Heart right ventricle (tissue), 16 donors: ENCODE measurements at regions not wholly inside any gene's neighbourhood (a gene's known extent, or its start where the extent isn't known, plus 50 kb on each side); places are given as distances from the start of the nearest gene placed in this dataset.

ENCODE experiments used
- ATAC-seq, 8 donors: fragments of 200-7000 bp; cut with Tn5 transposase; one replicate each; pipeline ENCODE4 v1.9.1; 2020; ENCODE audit warnings: mild to moderate bottlenecking in 8 of 8, moderate library complexity in 8 of 8, moderate number of reproducible peaks in 1 of 8
- DNase-seq, 2 donors: peaks; one replicate each; pipeline ENCODE4 v3.0.0-alpha.2; 2020
- H3K27ac ChIP-seq, 10 donors: fragments of 200-600 bp; sonication (generic) in 2 of 10; one replicate each; pipeline versions ENCODE4 v1.5.0 to v1.8.0; 2020 to 2022; ENCODE audit warnings: mild to moderate bottlenecking in 3 of 10
- H3K27me3 ChIP-seq, 7 donors: fragments of 200-600 bp; one replicate each; pipeline ENCODE4 v1.8.0; 2021 to 2022; ENCODE audit warnings: mild to moderate bottlenecking in 2 of 7
- H3K36me3 ChIP-seq, 9 donors: fragments of 200-600 bp; sonication (generic) in 1 of 9; one replicate each; pipeline versions ENCODE4 v1.5.0 to v1.8.0; 2020 to 2022; ENCODE audit warnings: mild to moderate bottlenecking in 2 of 9
- H3K4me1 ChIP-seq, 9 donors: fragments of 200-600 bp; sonication (generic) in 1 of 9; one replicate each; pipeline versions ENCODE4 v1.5.0 to v1.8.0; 2020 to 2022; ENCODE audit warnings: mild to moderate bottlenecking in 4 of 9
- H3K4me3 ChIP-seq, 10 donors: fragments of 200-600 bp; sonication (generic) in 2 of 10; one replicate each; pipeline versions ENCODE4 v1.5.0 to v1.8.0; 2020 to 2022; ENCODE audit warnings: mild to moderate bottlenecking in 7 of 10, moderate library complexity in 2 of 10
- H3K9me3 ChIP-seq, 11 donors: fragments of 200-600 bp in 10 of 11; sonication (generic) in 2 of 11; one replicate each; pipeline versions ENCODE4 v1.5.0 to v1.8.0; 2013 to 2022; ENCODE audit warnings: mild to moderate bottlenecking in 2 of 11, control low read depth in 1 of 11, moderate library complexity in 1 of 11
- WGBS, 2 donors: extraction: QIAGEN DNeasy Blood & Tissue Kit; methylation state at CpG; one replicate each; pipeline ENCODE4 v1.1.7; 2013; ENCODE audit warnings: inconsistent platforms in 1 of 2; 5-methylcytosine and 5-hydroxymethylcytosine counted together
- intact Hi-C, 10 donors: fragments of 100-400 bp; cut with DNase I; formaldehyde crosslinking; loops; one replicate each; pipeline versions ENCODE4 v1.11.1 to v1.14.2; 2022
- TF ChIP-seq, protein P1 (sequence below), 9 donors: fragments of 200-600 bp; sonication (generic) in 2 of 9; IDR thresholded peaks; one replicate each; pipeline versions ENCODE4 v1.5.0 to v1.8.0; 2021 to 2022; ENCODE audit warnings: antibody characterized with exemption in 9 of 9, mild to moderate bottlenecking in 5 of 9, moderate library complexity in 1 of 9
- donor health status: Arrhythmogenic right ventricular cardiomyopathy.
- donor health status: ischemic (EF 13 %, LVEDD 7.1; RV severe dilation, severe dysfunction).
- donor health status: healthy with polysubstance abuse.
- donor health status: DM: no; HTN: yes; CAD: no.
- donor health status: DM: no; HTN: no; CAD: no.
- donor health status: ischemic (EF 25% LVEDD 6.9; RV normal size, moderate dysfunction).
- donor health status: ischemic (EF 25% LVEDD 5.7; RV mildly dilated, moderate dysfunction).
- donor health status: healthy.
- donor health status: DM: yes; HTN: yes; CAD: no.
- donor health status: Ischemic cardiomyopathy.
- donor health status: ischemic (EF 35%, LVEDD 5.7; RV mildly dilated, moderate dysfunction).
- donor health status: nonischemic (EF 11% LVEDD 7.7; RV severe dilation, severe dysfunction).
- donor health status: DM: yes; HTN: yes; CAD: no.
- donor health status: PGD.
- donor health status: ischemic (EF 29% LVEDD 5.4; RV normal size, mild dysfunction).
- donor health status: nonischemic (EF 23%, LVEDD 6.1; RV moderate dilation, normal function).

DNA sequence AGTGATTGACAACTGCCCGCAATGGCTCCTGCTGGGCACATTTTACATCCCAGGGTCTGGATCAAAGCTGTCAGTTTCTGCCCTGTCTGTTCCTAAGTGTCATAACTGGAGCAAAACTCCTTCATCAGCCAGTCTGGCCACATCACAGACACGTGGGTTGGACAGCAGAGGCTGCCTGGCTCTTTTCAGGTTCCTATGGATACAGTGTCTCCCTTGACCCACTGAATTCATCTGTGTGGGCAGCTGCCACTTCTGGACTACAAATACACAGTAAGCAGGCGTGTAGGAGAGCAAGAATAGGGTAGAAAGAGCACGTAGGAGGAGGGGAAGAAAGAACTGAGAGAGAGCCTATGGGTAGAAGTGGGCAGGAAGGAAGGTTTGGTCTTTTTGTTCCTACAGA is 238.0 kb downstream of the ENC1 start:
- Histone ChIP-seq H3K27ac (no peak overlapping the region), H3K4me1 (peaks cover 0 to 9% (median 0%) of the 10 kb centered on the region in 9 donors), H3K9me3 (peaks cover 0 to 12% (median 0%) of the 10 kb centered on the region in 11 donors), H3K27me3 (no peaks in the 10 kb centered on the region), H3K4me3 (no peak overlapping the region), H3K36me3 (no peaks in the 10 kb centered on the region)
- ATAC-seq (no peak), DNase-seq (no peak)
- intact Hi-C loops, result no loop called here
- 71 to 76% methylated on average over 4 of the region's 4 CpGs for WGBS, 2 donors
- TF ChIP-seq, protein P1, sequence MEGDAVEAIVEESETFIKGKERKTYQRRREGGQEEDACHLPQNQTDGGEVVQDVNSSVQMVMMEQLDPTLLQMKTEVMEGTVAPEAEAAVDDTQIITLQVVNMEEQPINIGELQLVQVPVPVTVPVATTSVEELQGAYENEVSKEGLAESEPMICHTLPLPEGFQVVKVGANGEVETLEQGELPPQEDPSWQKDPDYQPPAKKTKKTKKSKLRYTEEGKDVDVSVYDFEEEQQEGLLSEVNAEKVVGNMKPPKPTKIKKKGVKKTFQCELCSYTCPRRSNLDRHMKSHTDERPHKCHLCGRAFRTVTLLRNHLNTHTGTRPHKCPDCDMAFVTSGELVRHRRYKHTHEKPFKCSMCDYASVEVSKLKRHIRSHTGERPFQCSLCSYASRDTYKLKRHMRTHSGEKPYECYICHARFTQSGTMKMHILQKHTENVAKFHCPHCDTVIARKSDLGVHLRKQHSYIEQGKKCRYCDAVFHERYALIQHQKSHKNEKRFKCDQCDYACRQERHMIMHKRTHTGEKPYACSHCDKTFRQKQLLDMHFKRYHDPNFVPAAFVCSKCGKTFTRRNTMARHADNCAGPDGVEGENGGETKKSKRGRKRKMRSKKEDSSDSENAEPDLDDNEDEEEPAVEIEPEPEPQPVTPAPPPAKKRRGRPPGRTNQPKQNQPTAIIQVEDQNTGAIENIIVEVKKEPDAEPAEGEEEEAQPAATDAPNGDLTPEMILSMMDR (IDR thresholded peaks at IDR 0.05), result no peak

DNA sequence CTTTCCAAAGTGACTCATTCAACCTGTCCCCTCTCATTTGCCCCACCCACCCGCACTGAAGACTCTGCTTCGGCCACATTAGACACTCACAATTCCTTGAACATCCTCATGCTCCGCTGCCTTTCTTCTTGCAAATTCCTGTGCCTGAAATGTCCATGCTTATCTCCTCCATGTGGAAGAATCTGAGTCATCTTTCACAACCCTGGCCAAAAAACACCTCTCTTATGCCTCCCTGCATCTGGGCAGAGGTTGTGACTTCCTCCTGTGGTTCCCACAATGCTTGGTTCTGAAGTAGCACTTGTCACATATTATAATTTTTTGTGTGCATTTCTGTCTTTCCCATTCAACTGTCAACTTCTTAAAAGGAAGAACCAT is 238.6 kb downstream of the ENC1 start:
- intact Hi-C loops, result no loop called here
- ATAC-seq, result no peak
- H3K9me3 ChIP-seq, result peaks cover 0 to 12% (median 0%) of the 10 kb centered on the region in 11 donors
- H3K4me3 ChIP-seq, result no peak overlapping the region
- H3K4me1 ChIP-seq, result peaks cover 0 to 9% (median 0%) of the 10 kb centered on the region in 9 donors
- no peaks in the 10 kb centered on the region for H3K27me3 ChIP-seq
- H3K36me3 ChIP-seq, result no peaks in the 10 kb centered on the region
- 94 to 96% methylated on average over 3 of the region's 3 CpGs for WGBS, 2 donors
- H3K27ac ChIP-seq, result no peak overlapping the region
- no peak for DNase-seq
- TF ChIP-seq, protein P1 (IDR thresholded peaks at IDR 0.05), result no peak

DNA sequence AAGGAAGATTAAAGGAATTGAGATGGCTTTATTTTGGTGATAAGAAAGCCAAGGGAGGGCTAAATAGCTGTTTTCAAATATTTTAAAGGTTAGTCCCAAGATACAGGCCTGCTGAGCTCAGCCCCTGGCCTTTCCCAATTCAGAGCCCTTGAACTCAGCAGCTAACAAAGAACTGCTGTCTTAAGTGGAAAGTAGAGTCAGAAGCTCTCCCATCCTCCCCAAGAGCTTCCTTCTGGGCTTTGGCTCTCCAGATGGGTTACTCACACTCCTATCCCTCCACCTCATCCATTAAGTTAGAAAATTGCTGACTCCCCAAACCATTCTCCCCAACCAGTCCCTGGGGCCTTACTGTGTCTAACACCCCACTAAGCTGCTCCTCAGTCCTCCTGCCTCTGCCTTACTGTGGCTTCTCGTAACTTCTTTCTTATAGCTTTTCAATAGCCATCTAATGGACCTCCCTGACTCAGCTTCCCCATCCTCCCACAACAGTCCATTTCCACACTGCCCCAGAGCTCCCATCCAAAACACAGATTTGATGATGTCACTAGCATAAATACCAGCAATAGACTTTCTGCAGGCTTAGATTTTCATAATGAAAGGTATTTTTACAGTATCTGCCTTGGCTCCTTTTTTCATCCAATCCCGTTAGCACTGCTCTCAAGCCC is 239.1 kb downstream of the ENC1 start:
- DNase-seq, result no peak
- H3K9me3 ChIP-seq, result peaks cover 0 to 12% (median 0%) of the 10 kb centered on the region in 11 donors
- H3K4me1 ChIP-seq, result peaks cover 0 to 9% (median 0%) of the 10 kb centered on the region in 9 donors
- TF ChIP-seq, protein P1 (IDR thresholded peaks at IDR 0.05), result no peak
- intact Hi-C loops, result no loop called here
- no peak overlapping the region for H3K4me3 ChIP-seq
- no peaks in the 10 kb centered on the region for H3K27me3 ChIP-seq
- H3K27ac ChIP-seq, result no peak overlapping the region
- no peak for ATAC-seq
- H3K36me3 ChIP-seq, result no peaks in the 10 kb centered on the region
- WGBS, 2 donors, result 86 to 94% methylated on average over 2 of the region's 2 CpGs

DNA sequence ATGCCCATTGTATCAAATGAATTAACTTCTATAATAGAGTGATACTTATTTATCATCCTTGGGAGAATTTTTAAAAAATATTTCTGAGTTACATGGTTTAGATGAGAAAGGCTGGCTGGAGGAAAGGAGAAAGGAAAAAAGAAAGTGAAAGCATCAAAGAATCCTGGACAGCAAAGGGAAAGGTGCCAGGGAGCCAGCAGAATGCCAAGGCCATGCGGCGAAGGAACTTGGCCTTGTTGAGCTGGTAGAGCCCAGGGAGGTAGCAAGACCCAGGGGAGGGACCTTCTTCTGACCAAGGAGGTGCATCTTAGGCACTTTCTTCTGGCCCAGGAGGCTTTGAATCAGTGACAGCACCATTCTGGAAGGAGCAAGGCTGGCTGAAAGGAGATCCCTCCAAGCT is 240.5 kb downstream of the ENC1 start:
- intact Hi-C loops, result no loop called here
- TF ChIP-seq, protein P1 (IDR thresholded peaks at IDR 0.05), result no peak
- H3K36me3 ChIP-seq, result no peaks in the 10 kb centered on the region
- H3K4me3 ChIP-seq, result no peak overlapping the region
- 79 to 82% methylated on average over 2 of the region's 2 CpGs for WGBS, 2 donors
- no peak for DNase-seq
- ATAC-seq, result no peak
- H3K27ac ChIP-seq, result peak overlapping the region in 1 of 10 donors; percentile 38
- H3K27me3 ChIP-seq, result no peaks in the 10 kb centered on the region
- H3K9me3 ChIP-seq, result peaks cover 0 to 12% (median 0%) of the 10 kb centered on the region in 11 donors
- H3K4me1 ChIP-seq, result peaks cover 0 to 9% (median 0%) of the 10 kb centered on the region in 9 donors
